ENCODE measurements at regions not wholly inside any gene's neighbourhood (a gene's known extent, or its start where the extent isn't known, plus 50 kb on each side); places are given as distances from the start of the nearest gene placed in this dataset.

DNA sequence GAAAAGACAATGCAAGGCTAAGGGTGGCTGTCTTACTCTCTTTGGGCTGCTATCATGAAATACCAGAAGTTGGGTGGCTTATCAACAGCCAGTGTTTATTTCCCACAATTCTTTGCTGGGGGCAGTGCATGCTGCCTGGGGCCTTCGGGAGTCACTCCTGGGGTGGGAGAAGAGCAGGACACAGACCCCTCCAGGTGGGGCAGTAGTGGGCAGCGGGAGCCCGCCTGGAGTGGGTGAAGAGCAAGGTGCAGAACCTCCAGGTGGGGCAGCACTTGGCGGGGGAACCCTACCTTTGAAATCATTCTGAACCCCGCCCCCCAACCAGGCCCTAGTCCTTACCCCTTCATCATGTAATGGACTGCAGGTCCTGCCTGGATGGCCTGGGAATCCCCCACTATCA is 69.6 kb upstream of the THBS2 start:
- TF ChIP-seq POLR2A (IDR thresholded peaks at IDR 0.05) = no peak
- TF ChIP-seq, protein P1, sequence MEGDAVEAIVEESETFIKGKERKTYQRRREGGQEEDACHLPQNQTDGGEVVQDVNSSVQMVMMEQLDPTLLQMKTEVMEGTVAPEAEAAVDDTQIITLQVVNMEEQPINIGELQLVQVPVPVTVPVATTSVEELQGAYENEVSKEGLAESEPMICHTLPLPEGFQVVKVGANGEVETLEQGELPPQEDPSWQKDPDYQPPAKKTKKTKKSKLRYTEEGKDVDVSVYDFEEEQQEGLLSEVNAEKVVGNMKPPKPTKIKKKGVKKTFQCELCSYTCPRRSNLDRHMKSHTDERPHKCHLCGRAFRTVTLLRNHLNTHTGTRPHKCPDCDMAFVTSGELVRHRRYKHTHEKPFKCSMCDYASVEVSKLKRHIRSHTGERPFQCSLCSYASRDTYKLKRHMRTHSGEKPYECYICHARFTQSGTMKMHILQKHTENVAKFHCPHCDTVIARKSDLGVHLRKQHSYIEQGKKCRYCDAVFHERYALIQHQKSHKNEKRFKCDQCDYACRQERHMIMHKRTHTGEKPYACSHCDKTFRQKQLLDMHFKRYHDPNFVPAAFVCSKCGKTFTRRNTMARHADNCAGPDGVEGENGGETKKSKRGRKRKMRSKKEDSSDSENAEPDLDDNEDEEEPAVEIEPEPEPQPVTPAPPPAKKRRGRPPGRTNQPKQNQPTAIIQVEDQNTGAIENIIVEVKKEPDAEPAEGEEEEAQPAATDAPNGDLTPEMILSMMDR (IDR thresholded peaks at IDR 0.05) = no peak
- no peak for TF ChIP-seq EP300 (IDR thresholded peaks at IDR 0.05)
